ENCODE measurements at regions not wholly inside any gene's neighbourhood (a gene's known extent, or its start where the extent isn't known, plus 50 kb on each side); places are given as distances from the start of the nearest gene placed in this dataset.
"Not testable (repeated sequence)": the region's sequence is repeated elsewhere in the genome, so short reads cannot be mapped to it uniquely, and the experiment has no call there.

DNA sequence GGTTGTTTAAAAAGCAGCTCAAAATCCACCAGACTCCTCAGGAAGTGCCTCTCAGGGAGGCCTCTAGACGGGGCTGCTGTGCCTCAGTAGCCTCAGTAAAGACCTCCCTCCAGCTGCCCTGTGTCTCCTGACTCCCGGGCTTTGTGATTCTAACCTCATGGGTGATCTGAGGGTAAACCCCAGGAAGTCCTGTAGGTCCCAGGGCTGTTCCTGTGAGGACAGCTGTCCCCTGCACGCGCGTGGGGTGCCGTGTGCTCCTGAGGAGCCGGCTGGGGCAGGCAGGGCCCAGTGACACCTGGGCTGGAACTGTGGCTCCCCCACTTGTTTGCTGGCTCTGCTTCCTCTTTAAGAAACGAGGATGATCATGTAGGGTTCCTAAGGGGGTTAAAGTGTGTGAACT is 359.9 kb downstream of the BCL2L11 start:
- H4K20me1 ChIP-seq (ENCODE audit: insufficient read depth, low read length); intact Hi-C loops (cut with micrococcal nuclease; ENCODE audit: unreplicated experiment); H3K27ac ChIP-seq (ENCODE audit: low read depth, low read length, poor library complexity, severe bottlenecking); H3K9me3 ChIP-seq (ENCODE audit: low read length); POLR2A ChIA-PET; H3K9me2 ChIP-seq (ENCODE audit: insufficient read depth, low read length); BruUV-seq (replicated peaks); CTCF ChIA-PET (ENCODE audit: unreplicated experiment); H3K36me3 ChIP-seq (ENCODE audit: insufficient read depth, low read length); H3K4me3 ChIP-seq (ENCODE audit: low read depth, low read length, poor library complexity, severe bottlenecking); H3K79me2 ChIP-seq (ENCODE audit: insufficient read depth, low read depth, low read length): not testable (repeated sequence)
- peaks cover 22% of the 10 kb centered on the region for H3K4me1 ChIP-seq (ENCODE audit: insufficient read depth, low read length, poor library complexity, severe bottlenecking)
- peak overlapping the region; percentile 64; the same call in 1 of the 2 replicates for H2AFZ ChIP-seq (ENCODE audit: low read length)
- peak overlapping the region; percentile 29; the same call in 1 of the 2 replicates for H3K4me2 ChIP-seq (ENCODE audit: low read length)
- TF ChIP-seq, protein P1, sequence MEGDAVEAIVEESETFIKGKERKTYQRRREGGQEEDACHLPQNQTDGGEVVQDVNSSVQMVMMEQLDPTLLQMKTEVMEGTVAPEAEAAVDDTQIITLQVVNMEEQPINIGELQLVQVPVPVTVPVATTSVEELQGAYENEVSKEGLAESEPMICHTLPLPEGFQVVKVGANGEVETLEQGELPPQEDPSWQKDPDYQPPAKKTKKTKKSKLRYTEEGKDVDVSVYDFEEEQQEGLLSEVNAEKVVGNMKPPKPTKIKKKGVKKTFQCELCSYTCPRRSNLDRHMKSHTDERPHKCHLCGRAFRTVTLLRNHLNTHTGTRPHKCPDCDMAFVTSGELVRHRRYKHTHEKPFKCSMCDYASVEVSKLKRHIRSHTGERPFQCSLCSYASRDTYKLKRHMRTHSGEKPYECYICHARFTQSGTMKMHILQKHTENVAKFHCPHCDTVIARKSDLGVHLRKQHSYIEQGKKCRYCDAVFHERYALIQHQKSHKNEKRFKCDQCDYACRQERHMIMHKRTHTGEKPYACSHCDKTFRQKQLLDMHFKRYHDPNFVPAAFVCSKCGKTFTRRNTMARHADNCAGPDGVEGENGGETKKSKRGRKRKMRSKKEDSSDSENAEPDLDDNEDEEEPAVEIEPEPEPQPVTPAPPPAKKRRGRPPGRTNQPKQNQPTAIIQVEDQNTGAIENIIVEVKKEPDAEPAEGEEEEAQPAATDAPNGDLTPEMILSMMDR (conservative IDR thresholded peaks at IDR 0.05; ENCODE audit: low read length), result 0 out of 2 replicates have a peak, but pooled peaks have one; percentile 18
- DNase-seq (ENCODE audit: low spot score), result peak; percentile 29

DNA sequence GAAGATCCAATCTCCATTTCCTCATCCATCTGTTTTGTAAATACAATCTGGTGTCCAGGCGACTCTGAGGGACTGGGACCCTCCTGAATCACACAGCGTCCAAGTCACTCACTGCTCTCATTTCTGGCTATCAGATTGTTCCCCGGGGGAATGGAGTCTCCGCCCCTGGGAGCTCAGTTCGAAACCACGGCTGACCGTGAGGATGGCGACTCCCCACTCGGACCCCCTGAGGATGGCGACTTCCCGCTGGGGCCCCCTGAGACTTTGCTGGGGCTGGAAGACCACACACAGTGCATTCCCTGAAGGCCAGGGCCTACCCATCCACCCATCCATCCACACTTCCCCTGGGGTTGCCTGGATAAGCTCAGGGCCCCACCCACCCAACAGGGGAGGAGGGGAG is 360.5 kb downstream of the BCL2L11 start:
- BruUV-seq (replicated peaks); H4K20me1 ChIP-seq (ENCODE audit: insufficient read depth, low read length); H3K4me2 ChIP-seq (ENCODE audit: low read length); H3K27ac ChIP-seq (ENCODE audit: low read depth, low read length, poor library complexity, severe bottlenecking); DNase-seq (ENCODE audit: low spot score); H3K36me3 ChIP-seq (ENCODE audit: insufficient read depth, low read length); H3K9me3 ChIP-seq (ENCODE audit: low read length); H3K9me2 ChIP-seq (ENCODE audit: insufficient read depth, low read length); CTCF ChIA-PET (ENCODE audit: unreplicated experiment); H3K79me2 ChIP-seq (ENCODE audit: insufficient read depth, low read depth, low read length); H2AFZ ChIP-seq (ENCODE audit: low read length); intact Hi-C loops (cut with micrococcal nuclease; ENCODE audit: unreplicated experiment); H3K4me3 ChIP-seq (ENCODE audit: low read depth, low read length, poor library complexity, severe bottlenecking): not testable (repeated sequence)
- peaks cover 22% of the 10 kb centered on the region for H3K4me1 ChIP-seq (ENCODE audit: insufficient read depth, low read length, poor library complexity, severe bottlenecking)
- POLR2A ChIA-PET, result interaction anchor here (1.0 kb wide), 1 partner anchor 218 kb away, joined by 3 read pairs; no protein-coding TSS in a partner anchor

DNA sequence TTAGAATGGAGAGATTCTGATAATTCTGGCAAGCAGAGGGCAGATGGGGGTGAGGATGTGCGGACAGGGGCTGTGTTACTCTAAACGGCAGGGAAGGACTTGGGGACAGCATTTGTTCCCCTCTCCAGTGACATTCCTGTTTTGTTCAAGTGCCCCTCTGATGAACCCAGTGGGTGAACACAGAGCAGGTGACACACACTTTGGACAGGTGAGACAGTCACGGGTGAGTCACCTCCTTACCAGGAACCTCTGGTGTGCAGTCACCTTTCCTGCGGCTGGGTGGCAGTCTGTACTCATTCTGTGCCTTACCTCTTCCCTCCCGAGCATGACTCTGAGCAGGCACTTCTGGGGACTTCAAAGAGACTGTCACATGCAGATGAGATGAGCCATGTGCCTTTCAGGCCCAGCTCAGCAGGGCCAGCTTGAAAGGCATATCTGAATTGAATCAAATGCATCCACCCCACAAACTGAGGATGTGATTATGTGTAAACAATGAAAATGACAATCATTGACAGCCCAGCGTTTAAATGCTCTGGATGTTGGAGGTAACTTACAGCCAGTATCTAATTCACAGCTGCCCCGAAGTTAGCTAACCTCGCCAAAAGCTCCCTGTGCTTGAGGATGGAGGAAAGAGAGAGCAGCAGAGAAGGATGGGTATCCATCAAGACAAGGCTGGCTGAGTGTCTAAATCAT is 362.4 kb downstream of the BCL2L11 start:
- intact Hi-C loops (cut with micrococcal nuclease; ENCODE audit: unreplicated experiment); H3K36me3 ChIP-seq (ENCODE audit: insufficient read depth, low read length); H3K9me2 ChIP-seq (ENCODE audit: insufficient read depth, low read length); DNase-seq (ENCODE audit: low spot score); CTCF ChIA-PET (ENCODE audit: unreplicated experiment); H2AFZ ChIP-seq (ENCODE audit: low read length); H3K4me3 ChIP-seq (ENCODE audit: low read depth, low read length, poor library complexity, severe bottlenecking); H4K20me1 ChIP-seq (ENCODE audit: insufficient read depth, low read length); H3K27ac ChIP-seq (ENCODE audit: low read depth, low read length, poor library complexity, severe bottlenecking); H3K4me2 ChIP-seq (ENCODE audit: low read length); H3K79me2 ChIP-seq (ENCODE audit: insufficient read depth, low read depth, low read length); POLR2A ChIA-PET; H3K9me3 ChIP-seq (ENCODE audit: low read length); BruUV-seq (replicated peaks): not testable (repeated sequence)
- peaks cover 22% of the 10 kb centered on the region for H3K4me1 ChIP-seq (ENCODE audit: insufficient read depth, low read length, poor library complexity, severe bottlenecking)
- TF ChIP-seq, protein P1 (conservative IDR thresholded peaks at IDR 0.05; ENCODE audit: low read length), result peak; percentile 49; the same call in 1 of the 2 replicates

DNA sequence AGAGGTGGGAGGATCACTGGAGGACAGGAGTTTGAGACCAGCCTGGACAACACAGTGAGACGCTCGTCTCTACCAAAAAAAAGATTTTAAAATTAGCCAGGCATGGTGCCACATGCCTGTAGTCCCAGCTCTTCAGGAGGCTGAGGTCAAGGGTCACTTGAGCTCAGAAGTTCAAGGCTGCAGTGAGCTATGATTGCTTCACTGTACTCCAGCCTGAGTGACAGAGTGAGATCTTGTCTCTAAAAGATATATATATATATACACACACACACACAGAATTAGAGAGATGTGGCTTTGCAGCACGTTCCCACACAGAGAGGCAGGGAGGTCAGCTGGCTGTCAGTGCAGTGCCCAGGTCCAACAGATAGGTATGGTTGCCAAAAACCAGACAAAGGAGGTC is 363.4 kb downstream of the BCL2L11 start:
- H2AFZ ChIP-seq (ENCODE audit: low read length); H3K9me2 ChIP-seq (ENCODE audit: insufficient read depth, low read length); BruUV-seq (replicated peaks); H3K36me3 ChIP-seq (ENCODE audit: insufficient read depth, low read length); H3K4me3 ChIP-seq (ENCODE audit: low read depth, low read length, poor library complexity, severe bottlenecking); POLR2A ChIA-PET; H4K20me1 ChIP-seq (ENCODE audit: insufficient read depth, low read length); intact Hi-C loops (cut with micrococcal nuclease; ENCODE audit: unreplicated experiment); H3K27ac ChIP-seq (ENCODE audit: low read depth, low read length, poor library complexity, severe bottlenecking); H3K9me3 ChIP-seq (ENCODE audit: low read length); H3K4me2 ChIP-seq (ENCODE audit: low read length); CTCF ChIA-PET (ENCODE audit: unreplicated experiment); H3K79me2 ChIP-seq (ENCODE audit: insufficient read depth, low read depth, low read length); DNase-seq (ENCODE audit: low spot score): not testable (repeated sequence)
- H3K4me1 ChIP-seq (ENCODE audit: insufficient read depth, low read length, poor library complexity, severe bottlenecking), result peaks cover 16% of the 10 kb centered on the region

DNA sequence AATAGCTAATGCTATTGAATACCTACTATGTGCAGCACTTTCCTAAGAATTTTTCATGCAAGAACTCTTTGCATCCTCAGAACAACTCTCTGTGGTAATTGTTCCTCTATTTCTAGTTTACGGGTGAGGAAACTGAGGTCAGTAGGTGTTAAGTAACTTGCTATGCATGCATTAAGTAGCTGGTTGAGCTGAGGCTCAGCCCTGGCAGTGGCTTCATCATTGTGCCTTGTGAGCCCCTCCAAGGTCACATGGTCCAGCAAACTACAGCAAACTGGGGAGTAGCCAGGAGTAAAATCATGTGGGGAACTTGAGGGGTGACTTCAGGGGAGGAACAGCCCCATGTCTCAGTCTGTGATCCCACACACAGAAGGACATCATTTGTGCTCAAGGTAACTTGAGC is 365.2 kb downstream of the BCL2L11 start:
- CTCF ChIA-PET (ENCODE audit: unreplicated experiment); BruUV-seq (replicated peaks); H3K79me2 ChIP-seq (ENCODE audit: insufficient read depth, low read depth, low read length); H3K4me1 ChIP-seq (ENCODE audit: insufficient read depth, low read length, poor library complexity, severe bottlenecking); intact Hi-C loops (cut with micrococcal nuclease; ENCODE audit: unreplicated experiment); H3K4me3 ChIP-seq (ENCODE audit: low read depth, low read length, poor library complexity, severe bottlenecking); POLR2A ChIA-PET; H3K36me3 ChIP-seq (ENCODE audit: insufficient read depth, low read length); H3K4me2 ChIP-seq (ENCODE audit: low read length); H3K27ac ChIP-seq (ENCODE audit: low read depth, low read length, poor library complexity, severe bottlenecking); H3K9me2 ChIP-seq (ENCODE audit: insufficient read depth, low read length); H2AFZ ChIP-seq (ENCODE audit: low read length); H3K9me3 ChIP-seq (ENCODE audit: low read length); H4K20me1 ChIP-seq (ENCODE audit: insufficient read depth, low read length); DNase-seq (ENCODE audit: low spot score): not testable (repeated sequence)
